Liver (tissue), 8 donors: ENCODE measurements at regions not wholly inside any gene's neighbourhood (a gene's known extent, or its start where the extent isn't known, plus 50 kb on each side); places are given as distances from the start of the nearest gene placed in this dataset.

ENCODE experiments used
- DNase-seq: peaks from one replicate; pipeline ENCODE4 v3.0.0-alpha.2; 2017; ENCODE audit warnings: low spot score
- H3K27ac ChIP-seq, 2 donors: one replicate each; pipeline ENCODE4 v1.7.0; 2013; ENCODE audit warnings: inconsistent platforms in 2 of 2, low read length in 2 of 2, control low read depth in 1 of 2, low read depth in 1 of 2, mild to moderate bottlenecking in 1 of 2
- H3K27me3 ChIP-seq, 4 donors: one replicate each; pipeline versions ENCODE4 v1.6.1 to v1.7.0; 2013; ENCODE audit warnings: low read length in 3 of 4, inconsistent platforms in 1 of 4, mild to moderate bottlenecking in 1 of 4, moderate library complexity in 1 of 4; ENCODE audit not compliant: control insufficient read depth in 4 of 4, insufficient read depth in 4 of 4
- H3K36me3 ChIP-seq, 4 donors: one replicate each; pipeline versions ENCODE4 v1.6.1 to v1.7.0; 2013; ENCODE audit warnings: low read length in 3 of 4, mild to moderate bottlenecking in 3 of 4, low read depth in 1 of 4, moderate library complexity in 1 of 4; ENCODE audit not compliant: control insufficient read depth in 4 of 4, insufficient read depth in 3 of 4
- H3K4me1 ChIP-seq, 4 donors: one replicate each; pipeline versions ENCODE4 v1.6.1 to v1.7.0; 2013; ENCODE audit warnings: low read length in 3 of 4, mild to moderate bottlenecking in 3 of 4, moderate library complexity in 1 of 4; ENCODE audit not compliant: control insufficient read depth in 4 of 4, insufficient read depth in 4 of 4
- H3K4me3 ChIP-seq, 3 donors: one replicate each; pipeline versions ENCODE4 v1.6.1 to v1.7.0; 2013; ENCODE audit warnings: low read length in 3 of 3, control low read depth in 1 of 3, low read depth in 1 of 3, mild to moderate bottlenecking in 1 of 3
- H3K9ac ChIP-seq, 2 donors: one replicate each; pipeline ENCODE4 v1.7.0; 2013; ENCODE audit warnings: low read length in 2 of 2, mild to moderate bottlenecking in 2 of 2, moderate library complexity in 2 of 2, control low read depth in 1 of 2, low read depth in 1 of 2
- H3K9me3 ChIP-seq, 4 donors: one replicate each; pipeline versions ENCODE4 v1.6.1 to v1.7.0; 2013; ENCODE audit warnings: low read length in 3 of 4; ENCODE audit not compliant: control insufficient read depth in 4 of 4
- EGR1 ChIP-seq, 2 donors: IDR thresholded peaks; 2 replicates each; pipeline ENCODE4 v1.6.1; 2016 to 2018; ENCODE audit warnings: antibody characterized with exemption in 2 of 2, low read depth in 2 of 2
- FOXA2 ChIP-seq: IDR thresholded peaks from 2 replicates; pipeline ENCODE4 v1.6.1; 2016; ENCODE audit warnings: antibody characterized with exemption
- GABPA ChIP-seq, 2 donors: IDR thresholded peaks in 1 of 2; conservative IDR thresholded peaks in 1 of 2; 2 replicates each; pipeline ENCODE4 v1.6.1; 2016; ENCODE audit warnings: antibody characterized with exemption in 2 of 2, mild to moderate bottlenecking in 1 of 2, moderate library complexity in 1 of 2
- HNF4A ChIP-seq, 2 donors: conservative IDR thresholded peaks; 2 replicates each; pipeline ENCODE4 v1.6.1; 2016; ENCODE audit warnings: antibody characterized with exemption in 2 of 2, mild to moderate bottlenecking in 2 of 2
- HNF4G ChIP-seq: IDR thresholded peaks from 2 replicates; pipeline ENCODE4 v1.6.1; 2016; ENCODE audit warnings: antibody characterized with exemption
- JUND ChIP-seq, 2 donors: IDR thresholded peaks; 2 replicates each; pipeline ENCODE4 v1.6.1; 2016; ENCODE audit warnings: antibody characterized with exemption in 2 of 2
- RAD21 ChIP-seq, 2 donors: IDR thresholded peaks; 2 replicates each; pipeline ENCODE4 v1.6.1; 2016; ENCODE audit warnings: antibody characterized with exemption in 2 of 2, mild to moderate bottlenecking in 2 of 2
- RXRA ChIP-seq, 2 donors: IDR thresholded peaks; 2 replicates each; pipeline ENCODE4 v1.6.1; 2017 to 2018; ENCODE audit warnings: antibody characterized with exemption in 2 of 2, mild to moderate bottlenecking in 1 of 2
- SP1 ChIP-seq: IDR thresholded peaks from 2 replicates; pipeline ENCODE4 v1.6.1; 2018; ENCODE audit warnings: antibody characterized with exemption, mild to moderate bottlenecking
- TAF1 ChIP-seq: conservative IDR thresholded peaks from 2 replicates; pipeline ENCODE4 v1.6.1; 2016; ENCODE audit warnings: antibody characterized with exemption, mild to moderate bottlenecking
- YY1 ChIP-seq: IDR thresholded peaks from 2 replicates; pipeline ENCODE4 v1.6.1; 2016; ENCODE audit warnings: antibody characterized with exemption, mild to moderate bottlenecking
- WGBS: extraction: QIAGEN DNeasy Blood & Tissue Kit; methylation state at CpG from one replicate; pipeline ENCODE4 v1.1.7; 2013; 5-methylcytosine and 5-hydroxymethylcytosine counted together
- TF ChIP-seq, protein P1 (sequence below): IDR thresholded peaks from 2 replicates; pipeline ENCODE4 v1.6.1; 2016; ENCODE audit warnings: antibody characterized with exemption
- TF ChIP-seq, protein P2 (sequence below): IDR thresholded peaks from 2 replicates; pipeline ENCODE4 v1.6.1; 2016; ENCODE audit warnings: antibody characterized with exemption
- TF ChIP-seq, protein P3 (sequence below): IDR thresholded peaks from 2 replicates; pipeline ENCODE4 v1.6.1; 2016; ENCODE audit warnings: antibody characterized with exemption, mild to moderate bottlenecking
- TF ChIP-seq, protein P4 (sequence below): fragments of 150-350 bp; IDR thresholded peaks from 2 replicates; pipeline ENCODE4 v1.5.1; 2017; ENCODE audit warnings: improper control_type of control experiment, low read depth, low read length; ENCODE audit not compliant: missing input control
- donor health status: healthy.
- donor health status: healthy.
- donor health status: healthy.
- donor health status: healthy.
- donor health status: healthy.

DNA sequence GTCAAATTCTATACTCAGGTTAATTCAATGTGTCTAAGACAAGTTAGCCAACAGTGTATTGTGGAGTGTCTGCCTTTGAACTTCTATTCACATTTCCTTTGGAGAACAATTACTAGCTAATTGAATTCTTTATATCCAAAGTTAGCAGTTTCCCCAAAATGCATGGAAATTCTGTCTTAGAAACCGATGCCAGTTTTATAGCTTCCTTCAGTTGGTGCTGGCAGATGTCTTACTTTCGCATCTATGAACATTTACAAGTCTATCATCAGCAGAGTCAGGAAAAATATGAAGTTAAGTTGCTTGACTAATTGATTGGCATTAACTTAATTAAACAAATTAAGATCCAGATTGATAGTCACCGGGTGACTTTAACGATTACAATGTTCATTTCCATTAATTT, 527.6 kb upstream of the CDH18 start:
- no peak for DNase-seq
- H3K4me3 ChIP-seq: no peak overlapping the region
- no peaks in the 10 kb centered on the region for H3K36me3 ChIP-seq
- no peak overlapping the region for H3K27ac ChIP-seq
- no peaks in the 10 kb centered on the region for H3K9me3 ChIP-seq
- TF ChIP-seq, protein P1, sequence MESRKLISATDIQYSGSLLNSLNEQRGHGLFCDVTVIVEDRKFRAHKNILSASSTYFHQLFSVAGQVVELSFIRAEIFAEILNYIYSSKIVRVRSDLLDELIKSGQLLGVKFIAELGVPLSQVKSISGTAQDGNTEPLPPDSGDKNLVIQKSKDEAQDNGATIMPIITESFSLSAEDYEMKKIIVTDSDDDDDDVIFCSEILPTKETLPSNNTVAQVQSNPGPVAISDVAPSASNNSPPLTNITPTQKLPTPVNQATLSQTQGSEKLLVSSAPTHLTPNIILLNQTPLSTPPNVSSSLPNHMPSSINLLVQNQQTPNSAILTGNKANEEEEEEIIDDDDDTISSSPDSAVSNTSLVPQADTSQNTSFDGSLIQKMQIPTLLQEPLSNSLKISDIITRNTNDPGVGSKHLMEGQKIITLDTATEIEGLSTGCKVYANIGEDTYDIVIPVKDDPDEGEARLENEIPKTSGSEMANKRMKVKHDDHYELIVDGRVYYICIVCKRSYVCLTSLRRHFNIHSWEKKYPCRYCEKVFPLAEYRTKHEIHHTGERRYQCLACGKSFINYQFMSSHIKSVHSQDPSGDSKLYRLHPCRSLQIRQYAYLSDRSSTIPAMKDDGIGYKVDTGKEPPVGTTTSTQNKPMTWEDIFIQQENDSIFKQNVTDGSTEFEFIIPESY: no peak
- TF ChIP-seq EGR1 (IDR thresholded peaks at IDR 0.05; ENCODE audit: low read depth in 2 of 2) (no peak), HNF4A (conservative IDR thresholded peaks at IDR 0.05) (no peak), RXRA (IDR thresholded peaks at IDR 0.05) (no peak), FOXA2 (no peak), SP1 (no peak), TAF1 (no peak)
- TF ChIP-seq, protein P2, sequence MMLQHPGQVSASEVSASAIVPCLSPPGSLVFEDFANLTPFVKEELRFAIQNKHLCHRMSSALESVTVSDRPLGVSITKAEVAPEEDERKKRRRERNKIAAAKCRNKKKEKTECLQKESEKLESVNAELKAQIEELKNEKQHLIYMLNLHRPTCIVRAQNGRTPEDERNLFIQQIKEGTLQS: no peak
- TF ChIP-seq, protein P3, sequence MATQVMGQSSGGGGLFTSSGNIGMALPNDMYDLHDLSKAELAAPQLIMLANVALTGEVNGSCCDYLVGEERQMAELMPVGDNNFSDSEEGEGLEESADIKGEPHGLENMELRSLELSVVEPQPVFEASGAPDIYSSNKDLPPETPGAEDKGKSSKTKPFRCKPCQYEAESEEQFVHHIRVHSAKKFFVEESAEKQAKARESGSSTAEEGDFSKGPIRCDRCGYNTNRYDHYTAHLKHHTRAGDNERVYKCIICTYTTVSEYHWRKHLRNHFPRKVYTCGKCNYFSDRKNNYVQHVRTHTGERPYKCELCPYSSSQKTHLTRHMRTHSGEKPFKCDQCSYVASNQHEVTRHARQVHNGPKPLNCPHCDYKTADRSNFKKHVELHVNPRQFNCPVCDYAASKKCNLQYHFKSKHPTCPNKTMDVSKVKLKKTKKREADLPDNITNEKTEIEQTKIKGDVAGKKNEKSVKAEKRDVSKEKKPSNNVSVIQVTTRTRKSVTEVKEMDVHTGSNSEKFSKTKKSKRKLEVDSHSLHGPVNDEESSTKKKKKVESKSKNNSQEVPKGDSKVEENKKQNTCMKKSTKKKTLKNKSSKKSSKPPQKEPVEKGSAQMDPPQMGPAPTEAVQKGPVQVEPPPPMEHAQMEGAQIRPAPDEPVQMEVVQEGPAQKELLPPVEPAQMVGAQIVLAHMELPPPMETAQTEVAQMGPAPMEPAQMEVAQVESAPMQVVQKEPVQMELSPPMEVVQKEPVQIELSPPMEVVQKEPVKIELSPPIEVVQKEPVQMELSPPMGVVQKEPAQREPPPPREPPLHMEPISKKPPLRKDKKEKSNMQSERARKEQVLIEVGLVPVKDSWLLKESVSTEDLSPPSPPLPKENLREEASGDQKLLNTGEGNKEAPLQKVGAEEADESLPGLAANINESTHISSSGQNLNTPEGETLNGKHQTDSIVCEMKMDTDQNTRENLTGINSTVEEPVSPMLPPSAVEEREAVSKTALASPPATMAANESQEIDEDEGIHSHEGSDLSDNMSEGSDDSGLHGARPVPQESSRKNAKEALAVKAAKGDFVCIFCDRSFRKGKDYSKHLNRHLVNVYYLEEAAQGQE: no peak
- H3K9ac ChIP-seq: no peak overlapping the region
- H3K27me3 ChIP-seq: no peaks in the 10 kb centered on the region
- no peaks in the 10 kb centered on the region for H3K4me1 ChIP-seq
- 85% methylated on average over 4 of the region's 4 CpGs for WGBS

DNA sequence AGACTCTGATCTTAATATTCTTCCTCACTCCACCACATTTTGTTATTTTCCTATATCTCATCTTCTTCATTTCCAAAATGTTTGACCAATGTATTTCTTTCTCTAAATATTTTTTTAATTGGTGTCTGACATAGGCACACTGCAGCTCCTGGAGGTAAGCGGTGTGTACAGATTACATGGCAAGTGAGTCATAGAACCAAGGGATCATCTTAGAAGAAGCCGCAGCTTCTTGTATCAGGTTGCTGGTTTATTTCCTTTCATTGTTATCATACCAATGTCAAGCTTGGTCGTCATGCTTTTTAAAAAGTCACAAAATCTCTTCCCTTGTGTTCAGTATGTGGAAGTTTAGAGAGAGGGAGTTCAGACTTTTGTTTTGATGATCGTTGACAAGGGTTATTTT, 526.1 kb upstream of the CDH18 start:
- Histone ChIP-seq H3K4me3 (no peak overlapping the region), H3K36me3 (no peaks in the 10 kb centered on the region), H3K27me3 (no peaks in the 10 kb centered on the region), H3K9ac (no peak overlapping the region), H3K9me3 (no peaks in the 10 kb centered on the region), H3K27ac (no peak overlapping the region), H3K4me1 (no peaks in the 10 kb centered on the region)
- no peak for DNase-seq
- TF ChIP-seq YY1: no peak
- TF ChIP-seq EGR1 (IDR thresholded peaks at IDR 0.05; ENCODE audit: low read depth in 2 of 2): no peak
- no peak for TF ChIP-seq GABPA (IDR thresholded peaks at IDR 0.05 in 1 of 2, conservative IDR thresholded peaks at IDR 0.05 in 1 of 2)
- TF ChIP-seq, protein P2: no peak
- TF ChIP-seq FOXA2: no peak
- TF ChIP-seq, protein P4, sequence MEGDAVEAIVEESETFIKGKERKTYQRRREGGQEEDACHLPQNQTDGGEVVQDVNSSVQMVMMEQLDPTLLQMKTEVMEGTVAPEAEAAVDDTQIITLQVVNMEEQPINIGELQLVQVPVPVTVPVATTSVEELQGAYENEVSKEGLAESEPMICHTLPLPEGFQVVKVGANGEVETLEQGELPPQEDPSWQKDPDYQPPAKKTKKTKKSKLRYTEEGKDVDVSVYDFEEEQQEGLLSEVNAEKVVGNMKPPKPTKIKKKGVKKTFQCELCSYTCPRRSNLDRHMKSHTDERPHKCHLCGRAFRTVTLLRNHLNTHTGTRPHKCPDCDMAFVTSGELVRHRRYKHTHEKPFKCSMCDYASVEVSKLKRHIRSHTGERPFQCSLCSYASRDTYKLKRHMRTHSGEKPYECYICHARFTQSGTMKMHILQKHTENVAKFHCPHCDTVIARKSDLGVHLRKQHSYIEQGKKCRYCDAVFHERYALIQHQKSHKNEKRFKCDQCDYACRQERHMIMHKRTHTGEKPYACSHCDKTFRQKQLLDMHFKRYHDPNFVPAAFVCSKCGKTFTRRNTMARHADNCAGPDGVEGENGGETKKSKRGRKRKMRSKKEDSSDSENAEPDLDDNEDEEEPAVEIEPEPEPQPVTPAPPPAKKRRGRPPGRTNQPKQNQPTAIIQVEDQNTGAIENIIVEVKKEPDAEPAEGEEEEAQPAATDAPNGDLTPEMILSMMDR: no peak
- no peak for TF ChIP-seq RAD21 (IDR thresholded peaks at IDR 0.05)
- TF ChIP-seq HNF4G: no peak
- no peak for TF ChIP-seq SP1
- no peak for TF ChIP-seq JUND (IDR thresholded peaks at IDR 0.05)
- TF ChIP-seq HNF4A (conservative IDR thresholded peaks at IDR 0.05): no peak
- TF ChIP-seq, protein P1: no peak
- WGBS: 60% methylated on average over 4 of the region's 4 CpGs
